IMR-90 (cell line): ENCODE measurements at regions not wholly inside any gene's neighbourhood (a gene's known extent, or its start where the extent isn't known, plus 50 kb on each side); places are given as distances from the start of the nearest gene placed in this dataset.

Source experiments
- POLR2A ChIP-seq: IDR thresholded peaks from 2 replicates; pipeline ENCODE4 v1.6.1; 2012; ENCODE audit warnings: mild to moderate bottlenecking, low read depth, low read length
- SMC3 ChIP-seq: fragments of 150-350 bp; IDR thresholded peaks from 2 replicates; pipeline ENCODE4 v1.6.1; 2016; ENCODE audit warnings: low read depth, mild to moderate bottlenecking, antibody characterized with exemption, low read length, moderate library complexity
- TF ChIP-seq, protein P1 (sequence below): conservative IDR thresholded peaks from 2 replicates; pipeline ENCODE4 v1.5.1; 2012; ENCODE audit warnings: mild to moderate bottlenecking, low read depth, low read length, improper control_type of control experiment

DNA sequence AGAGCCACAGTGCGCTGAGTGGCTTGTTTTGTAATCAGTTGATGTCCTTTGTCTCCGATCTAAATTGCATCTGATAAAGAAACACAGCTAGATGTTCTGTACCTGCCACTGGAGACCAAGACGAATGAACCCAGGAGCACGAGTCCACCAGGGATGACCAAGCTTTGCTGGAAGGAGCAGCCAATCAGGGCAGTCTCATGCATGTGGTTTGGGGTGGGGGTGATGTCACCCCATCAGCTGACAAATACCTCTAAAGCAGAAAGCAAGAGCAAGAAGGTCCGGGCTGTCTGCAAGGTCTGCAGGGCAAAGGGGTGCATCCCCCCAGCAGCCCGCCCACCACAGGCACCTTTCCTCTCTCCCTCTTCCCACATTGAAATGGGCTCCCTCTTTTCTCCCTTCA is 653.8 kb downstream of the AJAP1 start:
- TF ChIP-seq, protein P1, sequence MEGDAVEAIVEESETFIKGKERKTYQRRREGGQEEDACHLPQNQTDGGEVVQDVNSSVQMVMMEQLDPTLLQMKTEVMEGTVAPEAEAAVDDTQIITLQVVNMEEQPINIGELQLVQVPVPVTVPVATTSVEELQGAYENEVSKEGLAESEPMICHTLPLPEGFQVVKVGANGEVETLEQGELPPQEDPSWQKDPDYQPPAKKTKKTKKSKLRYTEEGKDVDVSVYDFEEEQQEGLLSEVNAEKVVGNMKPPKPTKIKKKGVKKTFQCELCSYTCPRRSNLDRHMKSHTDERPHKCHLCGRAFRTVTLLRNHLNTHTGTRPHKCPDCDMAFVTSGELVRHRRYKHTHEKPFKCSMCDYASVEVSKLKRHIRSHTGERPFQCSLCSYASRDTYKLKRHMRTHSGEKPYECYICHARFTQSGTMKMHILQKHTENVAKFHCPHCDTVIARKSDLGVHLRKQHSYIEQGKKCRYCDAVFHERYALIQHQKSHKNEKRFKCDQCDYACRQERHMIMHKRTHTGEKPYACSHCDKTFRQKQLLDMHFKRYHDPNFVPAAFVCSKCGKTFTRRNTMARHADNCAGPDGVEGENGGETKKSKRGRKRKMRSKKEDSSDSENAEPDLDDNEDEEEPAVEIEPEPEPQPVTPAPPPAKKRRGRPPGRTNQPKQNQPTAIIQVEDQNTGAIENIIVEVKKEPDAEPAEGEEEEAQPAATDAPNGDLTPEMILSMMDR, result no peak
- TF ChIP-seq SMC3 (no peak), POLR2A (no peak)
